ENCODE measurements at regions not wholly inside any gene's neighbourhood (a gene's known extent, or its start where the extent isn't known, plus 50 kb on each side); places are given as distances from the start of the nearest gene placed in this dataset.
A peak's percentile ranks its signal among the peaks of the same experiment; 100 is the strongest.

- H3K36me3 ChIP-seq: no peaks in the 10 kb centered on the region
- 58% methylated on average over 1 of the region's 1 CpG for WGBS (ENCODE audit: insufficient coverage, low coverage, low lambda C conversion rate, missing lambda C conversion rate)
- H3K27me3 ChIP-seq: no peaks in the 10 kb centered on the region
- no peak overlapping the region for H3K4me3 ChIP-seq
- no peak for TF ChIP-seq POLR2A (IDR thresholded peaks at IDR 0.05)
- no peak for TF ChIP-seq CTCF (IDR thresholded peaks at IDR 0.05)
- DNase-seq (no peak), ATAC-seq (no peak)
- H3K4me1 ChIP-seq: peaks cover 0 to 10% (median 0%) of the 10 kb centered on the region in 4 donors
- intact Hi-C loops (cut with DNase I): loop anchor here in 1 of 2 donors (10.0 kb wide), 1 partner anchor 207 kb away; no protein-coding TSS in a partner anchor
- no peaks in the 10 kb centered on the region for H3K9me3 ChIP-seq
- no peak overlapping the region for H3K27ac ChIP-seq
Measured at GRCh38 chr10:23521735-23522134, 82.9 kb downstream of the OTUD1 start.

- Histone ChIP-seq H3K9me3 (no peaks in the 10 kb centered on the region), H3K27ac (no peak overlapping the region), H3K36me3 (no peaks in the 10 kb centered on the region), H3K4me1 (peaks cover 0 to 3% (median 0%) of the 10 kb centered on the region in 4 donors), H3K27me3 (no peaks in the 10 kb centered on the region), H3K4me3 (no peak overlapping the region)
- 54% methylated on average over 4 of the region's 4 CpGs for WGBS (ENCODE audit: insufficient coverage, low coverage, low lambda C conversion rate, missing lambda C conversion rate)
- no peak for TF ChIP-seq POLR2A (IDR thresholded peaks at IDR 0.05)
- TF ChIP-seq CTCF (IDR thresholded peaks at IDR 0.05): no peak
- intact Hi-C loops (cut with DNase I): loop anchor here in 1 of 2 donors (10.0 kb wide), 1 partner anchor 208 kb away; no protein-coding TSS in a partner anchor
- DNase-seq (no peak), ATAC-seq (peak in 1 of 4 donors; percentile 33)
Measured at GRCh38 chr10:23522345-23522744, 83.5 kb downstream of the OTUD1 start.

- Histone ChIP-seq H3K4me1 (no peaks in the 10 kb centered on the region), H3K9me3 (no peaks in the 10 kb centered on the region), H3K27ac (no peak overlapping the region), H3K36me3 (no peaks in the 10 kb centered on the region), H3K27me3 (no peaks in the 10 kb centered on the region), H3K4me3 (no peak overlapping the region)
- ATAC-seq (no peak), DNase-seq (no peak)
- 43% methylated on average over 3 of the region's 4 CpGs for WGBS (ENCODE audit: insufficient coverage, low coverage, low lambda C conversion rate, missing lambda C conversion rate)
- intact Hi-C loops (cut with DNase I): loop anchor here in 1 of 2 donors (10.0 kb wide), 1 partner anchor 208 kb away; no protein-coding TSS in a partner anchor
- no peak for TF ChIP-seq POLR2A (IDR thresholded peaks at IDR 0.05)
- no peak for TF ChIP-seq CTCF (IDR thresholded peaks at IDR 0.05)
Measured at GRCh38 chr10:23523251-23523650, 84.4 kb downstream of the OTUD1 start.

GRCh38 chr10:23525406-23525805 lies 86.5 kb downstream of the OTUD1 start:
- no peaks in the 10 kb centered on the region for H3K9me3 ChIP-seq
- H3K36me3 ChIP-seq: no peaks in the 10 kb centered on the region
- H3K4me1 ChIP-seq: no peaks in the 10 kb centered on the region
- intact Hi-C loops (cut with DNase I): loop anchor here (5.0 to 10.0 kb wide), 2 partner anchors 208 to 211 kb away; no protein-coding TSS in a partner anchor
- DNase-seq: no peak
- WGBS (ENCODE audit: insufficient coverage, low coverage, low lambda C conversion rate, missing lambda C conversion rate): 21% methylated on average over 2 of the region's 2 CpGs
- no peak overlapping the region for H3K27ac ChIP-seq
- TF ChIP-seq CTCF (IDR thresholded peaks at IDR 0.05): peak; percentile 48 to 67 (median 61)
- TF ChIP-seq POLR2A (IDR thresholded peaks at IDR 0.05): no peak
- ATAC-seq: peak; percentile 93 to 97 (median 94)
- no peak overlapping the region for H3K4me3 ChIP-seq
- H3K27me3 ChIP-seq: no peaks in the 10 kb centered on the region
